GM12878 (cell line): ENCODE measurements at regions not wholly inside any gene's neighbourhood (a gene's known extent, or its start where the extent isn't known, plus 50 kb on each side); places are given as distances from the start of the nearest gene placed in this dataset.

Experiments used
- ATAC-seq: fragments of 200-7000 bp; cut with Tn5 transposase; 3 replicates; pipeline ENCODE4 v1.9.1; 2020; ENCODE audit warnings: mild to moderate bottlenecking, moderate library complexity
- BruUV-seq: library from RNA; stranded (reverse); fragments of 400-500 nt; replicated peaks from 2 replicates; lab custom pipeline; 2021; lab: Mats Ljungman, UMichigan
- CTCF ChIA-PET: fragments of 300-600 bp; sonication (Branson Sonifier 250); formaldehyde crosslinking; extraction: SDS; loops from one replicate; lab custom pipeline; 2021; ENCODE audit warnings: inconsistent platforms; lab: Yijun Ruan, JAX
- POLR2A ChIA-PET: fragments of 350-600 bp; formaldehyde crosslinking; extraction: SDS; loops from one replicate; lab custom pipeline; 2021; ENCODE audit warnings: inconsistent platforms; lab: Charles Lee
- RAD21 ChIA-PET: fragments of 300-600 bp; sonication (Branson Sonifier 250); formaldehyde crosslinking; loops from one replicate; lab custom pipeline; 2023; ENCODE audit warnings: antibody characterized with exemption; ENCODE audit not compliant: unreplicated experiment; lab: Charles Lee
- SMC1A ChIA-PET: fragments of 300-600 bp; sonication (Branson Sonifier 250); formaldehyde crosslinking; loops from one replicate; lab custom pipeline; 2023; ENCODE audit not compliant: unreplicated experiment, uncharacterized antibody; lab: Charles Lee
- DNase-seq: peaks from one replicate; pipeline ENCODE4 v3.0.0-alpha.2; 2011; ENCODE audit warnings: low read depth, low spot score
- FAIRE-seq: peaks from 3 replicates; lab custom pipeline; 2011; peaks lifted over from hg19 to GRCh38; lab: Jason Lieb, UNC
- H2AFZ ChIP-seq: 2 replicates; pipeline ENCODE4 v1.6.0; 2011; ENCODE audit warnings: low read depth, low read length, control low read depth; ENCODE audit not compliant: control insufficient read depth
- H3K27ac ChIP-seq: 2 replicates; pipeline ENCODE4 v1.5.1; 2011; ENCODE audit warnings: control low read depth; ENCODE audit not compliant: control insufficient read depth, insufficient read depth
- H3K27me3 ChIP-seq, 2 experiments: replicated peaks in 1 of 2; 2 replicates each; pipeline versions ENCODE4 v1.6.0 to v1.6.1; 2011; ENCODE audit warnings: low read length in 1 of 2; ENCODE audit not compliant: control insufficient read depth in 2 of 2, insufficient read depth in 2 of 2
- H3K36me3 ChIP-seq, 2 experiments: 2 replicates each; pipeline ENCODE4 v1.5.1; 2011; ENCODE audit warnings: low read length in 1 of 2; ENCODE audit not compliant: control insufficient read depth in 2 of 2, insufficient read depth in 2 of 2
- H3K4me1 ChIP-seq: 2 replicates; pipeline ENCODE4 v1.6.1; 2011; ENCODE audit warnings: mild to moderate bottlenecking, low read length, moderate library complexity, mixed read lengths; ENCODE audit not compliant: control insufficient read depth, insufficient read depth
- H3K4me2 ChIP-seq: 2 replicates; pipeline ENCODE4 v1.6.0; 2011; ENCODE audit warnings: control low read depth; ENCODE audit not compliant: control insufficient read depth, insufficient read depth
- H3K4me3 ChIP-seq: fragments of 200-600 bp; sonication (generic); 2 replicates; pipeline ENCODE4 v1.5.1; 2016
- H3K79me2 ChIP-seq: 2 replicates; pipeline ENCODE4 v1.6.0; 2011; ENCODE audit warnings: low read length; ENCODE audit not compliant: control insufficient read depth, insufficient read depth
- H3K9ac ChIP-seq: 2 replicates; pipeline ENCODE4 v1.8.0; 2011; ENCODE audit warnings: low read length, control low read depth, mixed read lengths; ENCODE audit not compliant: control insufficient read depth, insufficient read depth
- H3K9me3 ChIP-seq: replicated peaks from 3 replicates; pipeline ENCODE4 v1.5.1; 2011; ENCODE audit warnings: mild to moderate bottlenecking, low read length; ENCODE audit not compliant: control insufficient read depth, insufficient read depth
- H4K20me1 ChIP-seq: 2 replicates; pipeline ENCODE4 v1.6.0; 2011; ENCODE audit not compliant: control insufficient read depth, insufficient read depth
- ASH2L ChIP-seq: fragments of 300-600, 200-600 bp; sonication (generic); IDR thresholded peaks from 2 replicates; pipeline ENCODE4 v1.6.1; 2017; ENCODE audit warnings: low read depth, mild to moderate bottlenecking, borderline replicate concordance
- BHLHE40 ChIP-seq, 2 experiments: fragments of 450-650 bp in 1 of 2; IDR thresholded peaks; 2 replicates each; pipeline ENCODE4 v1.6.1; 2011 to 2017; ENCODE audit warnings: low read depth in 2 of 2, borderline replicate concordance in 1 of 2, improper control_type of control experiment in 1 of 2, low read length in 1 of 2, mild to moderate bottlenecking in 1 of 2
- CEBPB ChIP-seq, 2 experiments: fragments of 150-350 bp in 1 of 2; IDR thresholded peaks; 2 replicates each; pipeline ENCODE4 v1.6.1; 2012 to 2014; ENCODE audit warnings: low read depth in 2 of 2, low read length in 2 of 2, borderline replicate concordance in 1 of 2, inconsistent platforms in 1 of 2
- CREB1 ChIP-seq: IDR thresholded peaks from 2 replicates; pipeline ENCODE4 v1.6.1; 2012; ENCODE audit warnings: low read depth, mild to moderate bottlenecking, inconsistent platforms
- CREM ChIP-seq: IDR thresholded peaks from 2 replicates; pipeline ENCODE4 v1.6.1; 2014; ENCODE audit warnings: antibody characterized with exemption, low read depth
- FOXM1 ChIP-seq: IDR thresholded peaks from 2 replicates; pipeline ENCODE4 v1.6.1; 2012; ENCODE audit warnings: low read depth, mild to moderate bottlenecking, inconsistent platforms, low read length, moderate library complexity
- GATAD2B ChIP-seq: fragments of 450-650 bp; conservative IDR thresholded peaks from 2 replicates; pipeline ENCODE4 v1.6.1; 2017; ENCODE audit warnings: low read depth, mild to moderate bottlenecking, moderate library complexity
- HCFC1 ChIP-seq: fragments of 150-350 bp; IDR thresholded peaks from 2 replicates; pipeline ENCODE4 v1.6.1; 2014; ENCODE audit warnings: low read length
- HDGF ChIP-seq: fragments of 450-650 bp; IDR thresholded peaks from 2 replicates; pipeline ENCODE4 v1.6.1; 2016; ENCODE audit warnings: antibody characterized with exemption
- NR2F1 ChIP-seq: fragments of 450-650 bp; conservative IDR thresholded peaks from 2 replicates; pipeline ENCODE4 v1.6.1; 2017; ENCODE audit warnings: mild to moderate bottlenecking
- PRDM15 ChIP-seq: fragments of 450-650 bp; formaldehyde crosslinking; IDR thresholded peaks from 2 replicates; pipeline ENCODE4 v1.4.0; 2020; ENCODE audit warnings: mild to moderate bottlenecking, moderate library complexity
- RAD21 ChIP-seq: IDR thresholded peaks from 2 replicates; pipeline ENCODE4 v1.6.1; 2011; ENCODE audit warnings: mild to moderate bottlenecking, low read depth, low read length, moderate library complexity; ENCODE audit not compliant: insufficient read depth
- RBBP5 ChIP-seq: fragments of 200-600 bp; sonication (generic); conservative IDR thresholded peaks from 2 replicates; pipeline ENCODE4 v1.6.1; 2016
- RUNX3 ChIP-seq: IDR thresholded peaks from 2 replicates; pipeline ENCODE4 v1.6.1; 2012; ENCODE audit warnings: low read length, inconsistent platforms
- TBL1XR1 ChIP-seq: IDR thresholded peaks from 2 replicates; pipeline ENCODE4 v1.6.1; 2012; ENCODE audit warnings: low read depth, low read length, improper control_type of control experiment
- ZBED1 ChIP-seq: IDR thresholded peaks from 2 replicates; pipeline ENCODE4 v1.6.1; 2016; ENCODE audit warnings: borderline replicate concordance
- ZNF207 ChIP-seq: fragments of 450-650 bp; IDR thresholded peaks from 2 replicates; pipeline ENCODE4 v1.6.1; 2014; ENCODE audit warnings: antibody characterized with exemption, mild to moderate bottlenecking, borderline replicate concordance
- ZNF384 ChIP-seq: IDR thresholded peaks from 2 replicates; pipeline ENCODE4 v1.6.1; 2012; ENCODE audit warnings: low read depth, mild to moderate bottlenecking, low read length, improper control_type of control experiment, borderline replicate concordance
- WGBS: methylation state at CpG from one replicate; pipeline ENCODE4 v1.1.6; 2016; ENCODE audit warnings: low lambda C conversion rate; ENCODE audit not compliant: insufficient replicate concordance, insufficient coverage; ENCODE audit errors: missing lambda C conversion rate; 5-methylcytosine and 5-hydroxymethylcytosine counted together
- in situ Hi-C: fragments of 300-500 bp; cut with MboI; formaldehyde crosslinking; loops from 9 replicates; pipeline ENCODE4 v1.14.3; 2018; ENCODE audit warnings: mixed read lengths
- intact Hi-C: fragments of 100-400 bp; cut with micrococcal nuclease; formaldehyde crosslinking; loops from one replicate; pipeline ENCODE4 v1.14.2; 2022; ENCODE audit not compliant: unreplicated experiment
- TF ChIP-seq, protein P1 (sequence below): fragments of 450-650 bp; IDR thresholded peaks from 2 replicates; pipeline ENCODE4 v1.6.1; 2017; ENCODE audit warnings: low read depth, mild to moderate bottlenecking, moderate library complexity

GRCh38 chr10:105756386-105756785, 1115.3 kb downstream of the SORCS3 start:
- no peak for FAIRE-seq

More at GRCh38 chr10:105756386-105756785, 1115.3 kb downstream of the SORCS3 start:
- SMC1A ChIA-PET = no interaction called here
- H3K4me3 ChIP-seq = no peak overlapping the region
- intact Hi-C loops = no loop called here
- H3K27ac ChIP-seq = no peak overlapping the region
- CTCF ChIA-PET = no interaction called here
- H3K27me3 ChIP-seq = no peaks in the 10 kb centered on the region
- 24% methylated on average over 3 of the region's 3 CpGs for WGBS
- no peak for TF ChIP-seq RBBP5
- no peak for TF ChIP-seq HCFC1
- TF ChIP-seq ZNF384 = no peak
- TF ChIP-seq CEBPB (IDR thresholded peaks at IDR 0.05; ENCODE audit: borderline replicate concordance in 1 of 2, low read depth in 2 of 2, low read length in 2 of 2) = no peak
- TF ChIP-seq NR2F1 = no peak
- TF ChIP-seq FOXM1 = no peak
- no peak for TF ChIP-seq RAD21
- TF ChIP-seq ZNF207 = no peak
- TF ChIP-seq ASH2L = no peak
- no peak for TF ChIP-seq TBL1XR1
- no peak for TF ChIP-seq GATAD2B
- TF ChIP-seq PRDM15 (CRISPR knock-in tag) = no peak
- no peak for TF ChIP-seq ZBED1
- TF ChIP-seq CREM = no peak
- TF ChIP-seq CREB1 = no peak
- TF ChIP-seq, protein P1, sequence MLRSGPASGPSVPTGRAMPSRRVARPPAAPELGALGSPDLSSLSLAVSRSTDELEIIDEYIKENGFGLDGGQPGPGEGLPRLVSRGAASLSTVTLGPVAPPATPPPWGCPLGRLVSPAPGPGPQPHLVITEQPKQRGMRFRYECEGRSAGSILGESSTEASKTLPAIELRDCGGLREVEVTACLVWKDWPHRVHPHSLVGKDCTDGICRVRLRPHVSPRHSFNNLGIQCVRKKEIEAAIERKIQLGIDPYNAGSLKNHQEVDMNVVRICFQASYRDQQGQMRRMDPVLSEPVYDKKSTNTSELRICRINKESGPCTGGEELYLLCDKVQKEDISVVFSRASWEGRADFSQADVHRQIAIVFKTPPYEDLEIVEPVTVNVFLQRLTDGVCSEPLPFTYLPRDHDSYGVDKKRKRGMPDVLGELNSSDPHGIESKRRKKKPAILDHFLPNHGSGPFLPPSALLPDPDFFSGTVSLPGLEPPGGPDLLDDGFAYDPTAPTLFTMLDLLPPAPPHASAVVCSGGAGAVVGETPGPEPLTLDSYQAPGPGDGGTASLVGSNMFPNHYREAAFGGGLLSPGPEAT = no peak
- TF ChIP-seq RUNX3 = no peak
- no peak for TF ChIP-seq HDGF
- TF ChIP-seq BHLHE40 (IDR thresholded peaks at IDR 0.05; ENCODE audit: borderline replicate concordance in 1 of 2, low read depth in 2 of 2, low read length in 1 of 2) = no peak
- POLR2A ChIA-PET = no interaction called here
- no peaks in the 10 kb centered on the region for H4K20me1 ChIP-seq
- RAD21 ChIA-PET = no interaction called here
- H3K36me3 ChIP-seq = no peaks in the 10 kb centered on the region
- no peak for DNase-seq
- H3K4me2 ChIP-seq = no peak overlapping the region
- H2AFZ ChIP-seq = no peak overlapping the region
- ATAC-seq = no peak
- no peaks in the 10 kb centered on the region for H3K9me3 ChIP-seq
- no peaks in the 10 kb centered on the region for H3K79me2 ChIP-seq
- no peaks in the 10 kb centered on the region for H3K4me1 ChIP-seq
- in situ Hi-C loops = no loop called here
- H3K9ac ChIP-seq = no peak overlapping the region
- no TSS peak for BruUV-seq
